Dendritic cell treated with granulocyte-macrophage colony-stimulating factor and Interleukin-4, amounts not matched to agents 40 ng/mL and 50 ng/mL, for 4 days (primary cell): ENCODE measurements at regions not wholly inside any gene's neighbourhood (a gene's known extent, or its start where the extent isn't known, plus 50 kb on each side); places are given as distances from the start of the nearest gene placed in this dataset.

Experiments used
- H3K27ac Mint-ChIP-seq: one replicate; pipeline ENCODE4 v1.8.0; 2022; ENCODE audit warnings: mild to moderate bottlenecking, mixed read lengths
- H3K27me3 Mint-ChIP-seq: one replicate; pipeline ENCODE4 v1.8.0; 2022; ENCODE audit warnings: mild to moderate bottlenecking, mixed read lengths
- H3K36me3 Mint-ChIP-seq: one replicate; pipeline ENCODE4 v1.8.0; 2022; ENCODE audit warnings: low read depth, mixed read lengths
- H3K4me1 Mint-ChIP-seq: one replicate; pipeline ENCODE4 v1.8.0; 2022; ENCODE audit warnings: low read depth, mixed read lengths
- H3K4me3 Mint-ChIP-seq: one replicate; pipeline ENCODE4 v1.8.0; 2022; ENCODE audit warnings: mild to moderate bottlenecking, moderate library complexity, mixed read lengths
- H3K9me3 Mint-ChIP-seq: one replicate; pipeline ENCODE4 v1.8.0; 2022; ENCODE audit warnings: mixed read lengths
- intact Hi-C: fragments of 100-400 bp; cut with micrococcal nuclease; formaldehyde crosslinking; loops from one replicate; pipeline ENCODE4 v1.15.0; 2022

- Mint-ChIP-seq H3K4me3 (no peak overlapping the region), H3K27me3 (no peaks in the 10 kb centered on the region), H3K9me3 (no peaks in the 10 kb centered on the region), H3K27ac (peak overlapping the region; percentile 57), H3K36me3 (no peaks in the 10 kb centered on the region), H3K4me1 (peaks cover 63% of the 10 kb centered on the region)
- intact Hi-C loops: loop anchor here (5.0 kb wide), 1 partner anchor 406 kb away; no protein-coding TSS in a partner anchor
These were observed 125.6 kb upstream of the FRY start for GRCh38 chr13:31905961-31906360.

- H3K27me3 Mint-ChIP-seq: no peaks in the 10 kb centered on the region
- H3K27ac Mint-ChIP-seq: peak overlapping the region; percentile 72
- no peak overlapping the region for H3K4me3 Mint-ChIP-seq
These were observed 122.7 kb upstream of the FRY start for GRCh38 chr13:31908696-31909411.

GRCh38 chr13:31909864-31910551, 121.6 kb upstream of the FRY start:
- no peak overlapping the region for H3K4me3 Mint-ChIP-seq
- no peaks in the 10 kb centered on the region for H3K27me3 Mint-ChIP-seq
- H3K27ac Mint-ChIP-seq: peak overlapping the region; percentile 16
- peaks cover 43% of the 10 kb centered on the region for H3K4me1 Mint-ChIP-seq
- H3K9me3 Mint-ChIP-seq: no peaks in the 10 kb centered on the region
- no peaks in the 10 kb centered on the region for H3K36me3 Mint-ChIP-seq
- intact Hi-C loops: loop anchor here (2.0 to 5.0 kb wide), 4 partner anchors 42 to 402 kb away; no protein-coding TSS in a partner anchor

More at GRCh38 chr13:31908696-31909411, 122.7 kb upstream of the FRY start:
- no peaks in the 10 kb centered on the region for H3K36me3 Mint-ChIP-seq
- H3K9me3 Mint-ChIP-seq: no peaks in the 10 kb centered on the region
- intact Hi-C loops: loop anchor here (2.0 to 5.0 kb wide), 2 partner anchors 62 to 403 kb away; no protein-coding TSS in a partner anchor
- peaks cover 50% of the 10 kb centered on the region for H3K4me1 Mint-ChIP-seq

GRCh38 chr13:31910633-31911032, 120.9 kb upstream of the FRY start:
- H3K27ac Mint-ChIP-seq: peak overlapping the region; percentile 16
- intact Hi-C loops: loop anchor here (5.0 kb wide), 2 partner anchors 42 to 77 kb away; no protein-coding TSS in a partner anchor
- no peak overlapping the region for H3K4me3 Mint-ChIP-seq
- H3K9me3 Mint-ChIP-seq: no peaks in the 10 kb centered on the region
- no peaks in the 10 kb centered on the region for H3K36me3 Mint-ChIP-seq
- peaks cover 37% of the 10 kb centered on the region for H3K4me1 Mint-ChIP-seq
- H3K27me3 Mint-ChIP-seq: no peaks in the 10 kb centered on the region

- Mint-ChIP-seq H3K4me1 (peaks cover 27% of the 10 kb centered on the region), H3K4me3 (no peak overlapping the region)
These were observed 118.8 kb upstream of the FRY start for GRCh38 chr13:31912647-31913401.

GRCh38 chr13:31913459-31913858, 118.1 kb upstream of the FRY start:
- Mint-ChIP-seq H3K27ac (no peak overlapping the region), H3K36me3 (no peaks in the 10 kb centered on the region)
- intact Hi-C loops: loop anchor here (5.0 kb wide), 2 partner anchors 39 to 74 kb away; no protein-coding TSS in a partner anchor

More at GRCh38 chr13:31912647-31913401, 118.8 kb upstream of the FRY start:
- Mint-ChIP-seq H3K9me3 (no peaks in the 10 kb centered on the region), H3K36me3 (no peaks in the 10 kb centered on the region), H3K27me3 (no peaks in the 10 kb centered on the region), H3K27ac (peak overlapping the region; percentile 54)
- intact Hi-C loops: loop anchor here (5.0 kb wide), 2 partner anchors 39 to 74 kb away; no protein-coding TSS in a partner anchor

GRCh38 chr13:31914843-31915242, 116.7 kb upstream of the FRY start:
- Mint-ChIP-seq H3K27me3 (no peaks in the 10 kb centered on the region), H3K4me1 (peaks cover 25% of the 10 kb centered on the region), H3K27ac (no peak overlapping the region), H3K4me3 (no peak overlapping the region), H3K9me3 (no peaks in the 10 kb centered on the region), H3K36me3 (no peaks in the 10 kb centered on the region)
- intact Hi-C loops: loop anchor here (5.0 kb wide), 2 partner anchors 37 to 72 kb away; no protein-coding TSS in a partner anchor

More at GRCh38 chr13:31913459-31913858, 118.1 kb upstream of the FRY start:
- H3K27me3 Mint-ChIP-seq: no peaks in the 10 kb centered on the region
- no peak overlapping the region for H3K4me3 Mint-ChIP-seq
- peaks cover 23% of the 10 kb centered on the region for H3K4me1 Mint-ChIP-seq
- no peaks in the 10 kb centered on the region for H3K9me3 Mint-ChIP-seq

GRCh38 chr13:31918707-31919106, 112.9 kb upstream of the FRY start:
- H3K27ac Mint-ChIP-seq: no peak overlapping the region
- no peaks in the 10 kb centered on the region for H3K36me3 Mint-ChIP-seq
- no peaks in the 10 kb centered on the region for H3K9me3 Mint-ChIP-seq
- peaks cover 38% of the 10 kb centered on the region for H3K4me1 Mint-ChIP-seq
- no peak overlapping the region for H3K4me3 Mint-ChIP-seq
- intact Hi-C loops: no loop called here
- H3K27me3 Mint-ChIP-seq: no peaks in the 10 kb centered on the region

GRCh38 chr13:31919241-31919640, 112.3 kb upstream of the FRY start:
- intact Hi-C loops: no loop called here
- H3K9me3 Mint-ChIP-seq: no peaks in the 10 kb centered on the region
- peaks cover 43% of the 10 kb centered on the region for H3K4me1 Mint-ChIP-seq
- H3K36me3 Mint-ChIP-seq: no peaks in the 10 kb centered on the region
- H3K27me3 Mint-ChIP-seq: no peaks in the 10 kb centered on the region
- H3K27ac Mint-ChIP-seq: no peak overlapping the region
- H3K4me3 Mint-ChIP-seq: no peak overlapping the region

GRCh38 chr13:31919971-31920726, 111.4 kb upstream of the FRY start:
- Mint-ChIP-seq H3K27me3 (no peaks in the 10 kb centered on the region), H3K4me3 (no peak overlapping the region), H3K4me1 (peaks cover 53% of the 10 kb centered on the region), H3K27ac (peak overlapping the region; percentile 17), H3K36me3 (no peaks in the 10 kb centered on the region), H3K9me3 (no peaks in the 10 kb centered on the region)
- intact Hi-C loops: no loop called here

- Mint-ChIP-seq H3K4me1 (peaks cover 53% of the 10 kb centered on the region), H3K9me3 (no peaks in the 10 kb centered on the region), H3K4me3 (no peak overlapping the region), H3K36me3 (no peaks in the 10 kb centered on the region), H3K27ac (peak overlapping the region; percentile 17), H3K27me3 (no peaks in the 10 kb centered on the region)
- intact Hi-C loops: no loop called here
These were observed 110.9 kb upstream of the FRY start for GRCh38 chr13:31920727-31921100.

GRCh38 chr13:31922724-31923123, 108.8 kb upstream of the FRY start:
- no peaks in the 10 kb centered on the region for H3K36me3 Mint-ChIP-seq
- H3K9me3 Mint-ChIP-seq: no peaks in the 10 kb centered on the region
- H3K4me3 Mint-ChIP-seq: no peak overlapping the region
- H3K27me3 Mint-ChIP-seq: no peaks in the 10 kb centered on the region
- peak overlapping the region; percentile 22 for H3K27ac Mint-ChIP-seq
- H3K4me1 Mint-ChIP-seq: peaks cover 59% of the 10 kb centered on the region
- intact Hi-C loops: no loop called here

GRCh38 chr13:31923134-31923763, 108.3 kb upstream of the FRY start:
- H3K27ac Mint-ChIP-seq: peak overlapping the region; percentile 14
- no peaks in the 10 kb centered on the region for H3K9me3 Mint-ChIP-seq
- H3K27me3 Mint-ChIP-seq: no peaks in the 10 kb centered on the region
- intact Hi-C loops: no loop called here
- H3K4me3 Mint-ChIP-seq: no peak overlapping the region
- H3K4me1 Mint-ChIP-seq: peaks cover 61% of the 10 kb centered on the region
- no peaks in the 10 kb centered on the region for H3K36me3 Mint-ChIP-seq
